Upper lobe of left lung (tissue), 4 donors: ENCODE measurements at regions not wholly inside any gene's neighbourhood (a gene's known extent, or its start where the extent isn't known, plus 50 kb on each side); places are given as distances from the start of the nearest gene placed in this dataset.

Source experiments
- EP300 ChIP-seq, 4 donors: sonication (generic); formaldehyde crosslinking; IDR thresholded peaks; one replicate each; pipeline ENCODE4 v1.5.1; 2017; ENCODE audit warnings: antibody characterized with exemption in 4 of 4, control low read depth in 2 of 4
- POLR2A ChIP-seq, 4 donors: fragments of 450-650 bp; IDR thresholded peaks; one replicate each; pipeline ENCODE4 v1.5.1; 2016 to 2017; ENCODE audit warnings: antibody characterized with exemption in 4 of 4, mild to moderate bottlenecking in 2 of 4
- POLR2AphosphoS5 ChIP-seq, 2 donors: sonication (generic); formaldehyde crosslinking; IDR thresholded peaks; one replicate each; pipeline ENCODE4 v1.5.1; 2017; ENCODE audit warnings: antibody characterized with exemption in 2 of 2
- TF ChIP-seq, protein P1 (sequence below), 6 experiments: fragments of 450-650 bp in 4 of 6; fragments of 200-600 bp in 2 of 6; sonication (generic) in 2 of 6; IDR thresholded peaks; one replicate each; pipeline ENCODE4 v1.5.1; 2016 to 2019; ENCODE audit warnings: antibody characterized with exemption in 6 of 6

DNA sequence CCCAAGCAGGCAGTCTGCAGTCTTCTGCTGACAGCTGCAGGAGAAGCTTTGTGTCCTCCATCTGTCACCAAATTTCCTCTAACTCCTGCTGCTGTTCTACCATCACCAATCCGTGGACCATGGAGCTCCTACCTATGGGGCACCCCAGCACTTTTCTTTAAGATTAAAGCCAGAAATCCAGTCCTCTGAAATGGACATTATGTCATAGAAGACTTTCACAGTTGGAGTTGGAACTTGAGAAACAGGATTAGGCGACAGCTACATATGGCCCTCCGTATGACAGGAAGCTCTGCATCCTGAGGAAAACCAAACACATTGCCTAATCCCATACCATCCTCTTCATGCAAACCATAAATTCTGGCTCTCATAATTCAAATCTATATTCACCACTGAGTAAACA is 470.6 kb upstream of the GALNTL6 start:
- TF ChIP-seq, protein P1, sequence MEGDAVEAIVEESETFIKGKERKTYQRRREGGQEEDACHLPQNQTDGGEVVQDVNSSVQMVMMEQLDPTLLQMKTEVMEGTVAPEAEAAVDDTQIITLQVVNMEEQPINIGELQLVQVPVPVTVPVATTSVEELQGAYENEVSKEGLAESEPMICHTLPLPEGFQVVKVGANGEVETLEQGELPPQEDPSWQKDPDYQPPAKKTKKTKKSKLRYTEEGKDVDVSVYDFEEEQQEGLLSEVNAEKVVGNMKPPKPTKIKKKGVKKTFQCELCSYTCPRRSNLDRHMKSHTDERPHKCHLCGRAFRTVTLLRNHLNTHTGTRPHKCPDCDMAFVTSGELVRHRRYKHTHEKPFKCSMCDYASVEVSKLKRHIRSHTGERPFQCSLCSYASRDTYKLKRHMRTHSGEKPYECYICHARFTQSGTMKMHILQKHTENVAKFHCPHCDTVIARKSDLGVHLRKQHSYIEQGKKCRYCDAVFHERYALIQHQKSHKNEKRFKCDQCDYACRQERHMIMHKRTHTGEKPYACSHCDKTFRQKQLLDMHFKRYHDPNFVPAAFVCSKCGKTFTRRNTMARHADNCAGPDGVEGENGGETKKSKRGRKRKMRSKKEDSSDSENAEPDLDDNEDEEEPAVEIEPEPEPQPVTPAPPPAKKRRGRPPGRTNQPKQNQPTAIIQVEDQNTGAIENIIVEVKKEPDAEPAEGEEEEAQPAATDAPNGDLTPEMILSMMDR (IDR thresholded peaks at IDR 0.05) = no peak
- no peak for TF ChIP-seq POLR2A (IDR thresholded peaks at IDR 0.05)
- TF ChIP-seq POLR2AphosphoS5 (IDR thresholded peaks at IDR 0.05) = no peak
- no peak for TF ChIP-seq EP300 (IDR thresholded peaks at IDR 0.05)
